ENCODE measurements at regions not wholly inside any gene's neighbourhood (a gene's known extent, or its start where the extent isn't known, plus 50 kb on each side); places are given as distances from the start of the nearest gene placed in this dataset.

- Histone ChIP-seq H3K27me3 (ENCODE audit: control insufficient read depth, insufficient read depth, low read length) (no peaks in the 10 kb centered on the region), H3K4me1 (ENCODE audit: control insufficient read depth, low read depth, low read length) (no peaks in the 10 kb centered on the region), H3K27ac (ENCODE audit: low read length) (no peak overlapping the region), H3K36me3 (ENCODE audit: control insufficient read depth, low read depth, low read length) (no peaks in the 10 kb centered on the region), H3K9me3 (ENCODE audit: control insufficient read depth, low read depth, low read length) (no peaks in the 10 kb centered on the region), H3K4me3 (ENCODE audit: low read length) (no peak overlapping the region), H3K9ac (ENCODE audit: low read length) (no peak overlapping the region)
These were observed 143.6 kb upstream of the FAM13C start for GRCh38 chr10:59505926-59506325.

- Histone ChIP-seq H3K4me1 (ENCODE audit: control insufficient read depth, low read depth, low read length) (no peaks in the 10 kb centered on the region), H3K36me3 (ENCODE audit: control insufficient read depth, low read depth, low read length) (no peaks in the 10 kb centered on the region), H3K27me3 (ENCODE audit: control insufficient read depth, insufficient read depth, low read length) (no peaks in the 10 kb centered on the region), H3K9me3 (ENCODE audit: control insufficient read depth, low read depth, low read length) (no peaks in the 10 kb centered on the region), H3K4me3 (ENCODE audit: low read length) (no peak overlapping the region), H3K9ac (ENCODE audit: low read length) (no peak overlapping the region), H3K27ac (ENCODE audit: low read length) (no peak overlapping the region)
These were observed 137.1 kb upstream of the FAM13C start for GRCh38 chr10:59499460-59499859.

GRCh38 chr10:59493017-59493416, 130.7 kb upstream of the FAM13C start:
- H3K36me3 ChIP-seq (ENCODE audit: control insufficient read depth, low read depth, low read length) = no peaks in the 10 kb centered on the region
- no peaks in the 10 kb centered on the region for H3K4me1 ChIP-seq (ENCODE audit: control insufficient read depth, low read depth, low read length)
- no peaks in the 10 kb centered on the region for H3K27me3 ChIP-seq (ENCODE audit: control insufficient read depth, insufficient read depth, low read length)
- no peak overlapping the region for H3K4me3 ChIP-seq (ENCODE audit: low read length)
- no peak overlapping the region for H3K27ac ChIP-seq (ENCODE audit: low read length)
- H3K9me3 ChIP-seq (ENCODE audit: control insufficient read depth, low read depth, low read length) = no peaks in the 10 kb centered on the region
- no peak overlapping the region for H3K9ac ChIP-seq (ENCODE audit: low read length)

- no peak overlapping the region for H3K27ac ChIP-seq (ENCODE audit: low read length)
These were observed 117.1 kb upstream of the FAM13C start for GRCh38 chr10:59479426-59479825.

GRCh38 chr10:59470570-59470969, 108.2 kb upstream of the FAM13C start:
- no peaks in the 10 kb centered on the region for H3K27me3 ChIP-seq (ENCODE audit: control insufficient read depth, insufficient read depth, low read length)
- H3K4me1 ChIP-seq (ENCODE audit: control insufficient read depth, low read depth, low read length) = no peaks in the 10 kb centered on the region
- H3K9ac ChIP-seq (ENCODE audit: low read length) = no peak overlapping the region
- no peaks in the 10 kb centered on the region for H3K9me3 ChIP-seq (ENCODE audit: control insufficient read depth, low read depth, low read length)
- no peak overlapping the region for H3K27ac ChIP-seq (ENCODE audit: low read length)
- no peak overlapping the region for H3K4me3 ChIP-seq (ENCODE audit: low read length)
- no peaks in the 10 kb centered on the region for H3K36me3 ChIP-seq (ENCODE audit: control insufficient read depth, low read depth, low read length)

More at GRCh38 chr10:59479426-59479825, 117.1 kb upstream of the FAM13C start:
- Histone ChIP-seq H3K36me3 (ENCODE audit: control insufficient read depth, low read depth, low read length) (no peaks in the 10 kb centered on the region), H3K4me1 (ENCODE audit: control insufficient read depth, low read depth, low read length) (no peaks in the 10 kb centered on the region), H3K27me3 (ENCODE audit: control insufficient read depth, insufficient read depth, low read length) (no peaks in the 10 kb centered on the region), H3K4me3 (ENCODE audit: low read length) (no peak overlapping the region), H3K9ac (ENCODE audit: low read length) (no peak overlapping the region), H3K9me3 (ENCODE audit: control insufficient read depth, low read depth, low read length) (no peaks in the 10 kb centered on the region)

GRCh38 chr10:59465088-59465487, 102.7 kb upstream of the FAM13C start:
- Histone ChIP-seq H3K9ac (ENCODE audit: low read length) (no peak overlapping the region), H3K36me3 (ENCODE audit: control insufficient read depth, low read depth, low read length) (no peaks in the 10 kb centered on the region), H3K4me1 (ENCODE audit: control insufficient read depth, low read depth, low read length) (no peaks in the 10 kb centered on the region), H3K9me3 (ENCODE audit: control insufficient read depth, low read depth, low read length) (no peaks in the 10 kb centered on the region), H3K27ac (ENCODE audit: low read length) (no peak overlapping the region), H3K27me3 (ENCODE audit: control insufficient read depth, insufficient read depth, low read length) (no peaks in the 10 kb centered on the region), H3K4me3 (ENCODE audit: low read length) (no peak overlapping the region)

- H3K9me3 ChIP-seq (ENCODE audit: control insufficient read depth, low read depth, low read length) = no peaks in the 10 kb centered on the region
- no peaks in the 10 kb centered on the region for H3K4me1 ChIP-seq (ENCODE audit: control insufficient read depth, low read depth, low read length)
- H3K27ac ChIP-seq (ENCODE audit: low read length) = no peak overlapping the region
- H3K27me3 ChIP-seq (ENCODE audit: control insufficient read depth, insufficient read depth, low read length) = no peaks in the 10 kb centered on the region
- no peak overlapping the region for H3K9ac ChIP-seq (ENCODE audit: low read length)
- H3K36me3 ChIP-seq (ENCODE audit: control insufficient read depth, low read depth, low read length) = no peaks in the 10 kb centered on the region
- H3K4me3 ChIP-seq (ENCODE audit: low read length) = no peak overlapping the region
These were observed 102.1 kb upstream of the FAM13C start for GRCh38 chr10:59464483-59464882.

GRCh38 chr10:59463909-59464308, 101.6 kb upstream of the FAM13C start:
- Histone ChIP-seq H3K9me3 (ENCODE audit: control insufficient read depth, low read depth, low read length) (no peaks in the 10 kb centered on the region), H3K4me3 (ENCODE audit: low read length) (no peak overlapping the region), H3K27me3 (ENCODE audit: control insufficient read depth, insufficient read depth, low read length) (no peaks in the 10 kb centered on the region), H3K36me3 (ENCODE audit: control insufficient read depth, low read depth, low read length) (no peaks in the 10 kb centered on the region), H3K9ac (ENCODE audit: low read length) (no peak overlapping the region), H3K4me1 (ENCODE audit: control insufficient read depth, low read depth, low read length) (no peaks in the 10 kb centered on the region), H3K27ac (ENCODE audit: low read length) (no peak overlapping the region)

GRCh38 chr10:59460601-59461000, 98.3 kb upstream of the FAM13C start:
- Histone ChIP-seq H3K4me3 (ENCODE audit: low read length) (no peak overlapping the region), H3K4me1 (ENCODE audit: control insufficient read depth, low read depth, low read length) (no peaks in the 10 kb centered on the region), H3K9me3 (ENCODE audit: control insufficient read depth, low read depth, low read length) (no peaks in the 10 kb centered on the region), H3K27ac (ENCODE audit: low read length) (no peak overlapping the region), H3K36me3 (ENCODE audit: control insufficient read depth, low read depth, low read length) (no peaks in the 10 kb centered on the region), H3K9ac (ENCODE audit: low read length) (no peak overlapping the region), H3K27me3 (ENCODE audit: control insufficient read depth, insufficient read depth, low read length) (no peaks in the 10 kb centered on the region)

GRCh38 chr10:59456199-59456598, 93.8 kb upstream of the FAM13C start:
- Histone ChIP-seq H3K4me1 (ENCODE audit: control insufficient read depth, low read depth, low read length) (no peaks in the 10 kb centered on the region), H3K9ac (ENCODE audit: low read length) (no peak overlapping the region), H3K4me3 (ENCODE audit: low read length) (no peak overlapping the region), H3K27ac (ENCODE audit: low read length) (no peak overlapping the region), H3K9me3 (ENCODE audit: control insufficient read depth, low read depth, low read length) (no peaks in the 10 kb centered on the region), H3K27me3 (ENCODE audit: control insufficient read depth, insufficient read depth, low read length) (no peaks in the 10 kb centered on the region), H3K36me3 (ENCODE audit: control insufficient read depth, low read depth, low read length) (no peaks in the 10 kb centered on the region)

GRCh38 chr10:59454171-59454919, 92.0 kb upstream of the FAM13C start:
- no peaks in the 10 kb centered on the region for H3K4me1 ChIP-seq (ENCODE audit: control insufficient read depth, low read depth, low read length)
- H3K36me3 ChIP-seq (ENCODE audit: control insufficient read depth, low read depth, low read length) = no peaks in the 10 kb centered on the region
- H3K27me3 ChIP-seq (ENCODE audit: control insufficient read depth, insufficient read depth, low read length) = no peaks in the 10 kb centered on the region
- H3K9ac ChIP-seq (ENCODE audit: low read length) = no peak overlapping the region
- no peak overlapping the region for H3K4me3 ChIP-seq (ENCODE audit: low read length)
- H3K9me3 ChIP-seq (ENCODE audit: control insufficient read depth, low read depth, low read length) = no peaks in the 10 kb centered on the region
- H3K27ac ChIP-seq (ENCODE audit: low read length) = no peak overlapping the region

- Histone ChIP-seq H3K27ac (ENCODE audit: low read length) (no peak overlapping the region), H3K36me3 (ENCODE audit: control insufficient read depth, low read depth, low read length) (no peaks in the 10 kb centered on the region), H3K4me1 (ENCODE audit: control insufficient read depth, low read depth, low read length) (no peaks in the 10 kb centered on the region), H3K9me3 (ENCODE audit: control insufficient read depth, low read depth, low read length) (no peaks in the 10 kb centered on the region), H3K27me3 (ENCODE audit: control insufficient read depth, insufficient read depth, low read length) (no peaks in the 10 kb centered on the region), H3K9ac (ENCODE audit: low read length) (no peak overlapping the region), H3K4me3 (ENCODE audit: low read length) (no peak overlapping the region)
These were observed 86.3 kb upstream of the FAM13C start for GRCh38 chr10:59448616-59449015.

Data from iPS-18a (cell line).